Common myeloid progenitor, CD34-positive (primary cell): ENCODE measurements at regions not wholly inside any gene's neighbourhood (a gene's known extent, or its start where the extent isn't known, plus 50 kb on each side); places are given as distances from the start of the nearest gene placed in this dataset.

Experiments used
- CTCF ChIA-PET: fragments of 350-600 bp; sonication (Branson Sonifier 250); formaldehyde crosslinking; loops from one replicate; lab custom pipeline; 2021; ENCODE audit warnings: antibody characterized with exemption; lab: Charles Lee
- POLR2A ChIA-PET: fragments of 350-600 bp; sonication (Branson Sonifier 250); formaldehyde crosslinking; loops from one replicate; lab custom pipeline; 2021; ENCODE audit warnings: antibody characterized with exemption; lab: Charles Lee
- DNase-seq, 3 donors: peaks; one replicate each; pipeline versions ENCODE4 v3.0.0 to v3.0.0-alpha.2; 2013
- H3K27ac ChIP-seq, 2 experiments: 1 replicate in 1 of 2; 2 replicates in 1 of 2; pipeline ENCODE4 v1.7.0; 2013; ENCODE audit warnings: inconsistent platforms in 2 of 2, low read length in 2 of 2, mild to moderate bottlenecking in 2 of 2, low read depth in 1 of 2, moderate library complexity in 1 of 2; ENCODE audit not compliant: severe bottlenecking in 2 of 2, insufficient read depth in 1 of 2, poor library complexity in 1 of 2
- H3K27me3 ChIP-seq, 5 experiments: replicated peaks in 2 of 5; 1 replicate in 3 of 5; 2 replicates in 2 of 5; pipeline versions ENCODE4 v1.6.1 to v1.7.0; 2013; ENCODE audit warnings: low read length in 4 of 5, mild to moderate bottlenecking in 2 of 5, moderate library complexity in 2 of 5, inconsistent platforms in 1 of 5; ENCODE audit not compliant: insufficient read depth in 5 of 5, control insufficient read depth in 4 of 5
- H3K36me3 ChIP-seq, 4 experiments: 1 replicate in 2 of 4; 2 replicates in 2 of 4; pipeline versions ENCODE4 v1.6.1 to v1.7.0; 2013; ENCODE audit warnings: low read length in 3 of 4, control low read depth in 1 of 4, mild to moderate bottlenecking in 1 of 4; ENCODE audit not compliant: control insufficient read depth in 4 of 4, insufficient read depth in 4 of 4
- H3K4me1 ChIP-seq, 4 experiments: 1 replicate in 3 of 4; 2 replicates in 1 of 4; pipeline versions ENCODE4 v1.6.1 to v1.7.1; 2013; ENCODE audit warnings: low read length in 3 of 4, mild to moderate bottlenecking in 3 of 4, control low read depth in 1 of 4, inconsistent platforms in 1 of 4, moderate library complexity in 1 of 4; ENCODE audit not compliant: control insufficient read depth in 4 of 4, insufficient read depth in 4 of 4; ENCODE audit errors: control extremely low read depth in 1 of 4
- H3K4me3 ChIP-seq, 7 experiments: 1 replicate in 4 of 7; 2 replicates in 3 of 7; pipeline versions ENCODE4 v1.5.1 to v1.7.0; 2013; ENCODE audit warnings: mild to moderate bottlenecking in 7 of 7, low read length in 6 of 7, moderate library complexity in 6 of 7, inconsistent platforms in 2 of 7, low read depth in 2 of 7, control low read depth in 1 of 7; ENCODE audit not compliant: insufficient read depth in 4 of 7, control insufficient read depth in 1 of 7; ENCODE audit errors: extremely low read depth in 1 of 7
- H3K9me3 ChIP-seq, 5 experiments: 1 replicate in 4 of 5; 2 replicates in 1 of 5; pipeline versions ENCODE4 v1.6.1 to v1.7.1; 2013; ENCODE audit warnings: low read length in 4 of 5, mild to moderate bottlenecking in 2 of 5, inconsistent platforms in 1 of 5, low read depth in 1 of 5, moderate library complexity in 1 of 5; ENCODE audit not compliant: control insufficient read depth in 4 of 5, insufficient read depth in 2 of 5; ENCODE audit errors: control extremely low read depth in 1 of 5
- WGBS: methylation state at CpG from one replicate; pipeline ENCODE4 v1.1.5; 2013; ENCODE audit not compliant: insufficient coverage; 5-methylcytosine and 5-hydroxymethylcytosine counted together

DNA sequence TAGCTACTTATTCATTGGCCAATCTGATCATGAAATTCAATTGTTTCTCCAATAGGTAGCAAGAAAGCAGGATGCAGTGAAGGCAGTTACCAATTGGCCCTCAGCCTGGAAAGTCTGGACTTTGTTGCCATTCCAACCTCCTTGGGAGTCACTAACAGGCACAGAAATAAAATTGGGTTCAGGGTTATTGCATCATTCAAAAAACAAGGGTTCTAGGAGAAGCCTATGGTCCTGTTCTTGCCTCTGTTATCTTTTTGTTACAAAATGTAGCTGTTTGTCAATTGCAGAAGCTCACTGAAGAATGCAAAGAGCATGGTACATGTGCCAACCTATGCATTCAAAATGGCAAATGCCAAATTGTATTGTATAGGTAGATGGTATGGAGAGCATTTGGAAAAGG, 51.0 kb upstream of the CCNG1 start:
- no peaks in the 10 kb centered on the region for H3K27me3 ChIP-seq
- H3K27ac ChIP-seq, result no peak overlapping the region
- no peaks in the 10 kb centered on the region for H3K4me1 ChIP-seq
- CTCF ChIA-PET, result interaction anchor here (0.7 kb wide), 1 partner anchor 244 kb away, joined by 3 read pairs; no protein-coding TSS in a partner anchor
- POLR2A ChIA-PET, result no interaction called here
- H3K36me3 ChIP-seq, result no peaks in the 10 kb centered on the region
- peaks cover 0 to 3% (median 0%) of the 10 kb centered on the region in 5 experiments for H3K9me3 ChIP-seq
- H3K4me3 ChIP-seq, result no peak overlapping the region
- DNase-seq, result no peak

DNA sequence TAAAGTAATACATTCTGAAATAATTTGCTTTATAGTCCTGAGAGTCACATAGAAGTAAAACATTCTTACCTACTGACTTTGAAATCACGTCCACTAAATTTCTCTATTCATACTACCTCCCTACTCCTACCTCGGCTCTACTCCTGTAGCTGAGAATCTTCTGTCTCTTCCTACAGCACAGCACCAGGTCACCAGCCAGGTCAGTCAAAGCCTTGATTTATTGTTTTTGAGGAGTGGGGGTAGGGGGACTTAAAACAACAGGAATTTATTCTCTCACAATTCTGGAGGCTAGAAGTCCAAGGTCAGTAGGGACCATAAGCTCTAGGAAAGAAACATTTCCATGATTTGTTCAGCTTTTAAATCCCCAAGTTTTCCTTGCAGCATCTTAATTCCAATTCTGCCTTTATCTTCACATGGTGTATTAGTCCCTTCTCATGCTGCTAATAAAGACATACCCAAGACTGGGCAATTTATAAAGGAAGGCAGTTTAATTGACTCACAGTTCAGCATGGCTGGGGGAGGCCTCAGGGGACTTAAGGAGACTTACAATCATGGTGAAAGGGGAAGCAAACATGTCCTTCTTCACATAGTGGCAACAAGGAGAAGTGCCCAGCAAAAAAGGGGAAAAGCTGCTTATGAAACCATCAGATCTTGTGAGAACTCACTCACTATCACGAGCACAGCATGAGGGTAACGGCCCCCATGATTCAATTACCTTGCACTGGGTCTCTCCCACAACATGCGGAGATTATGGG, 49.6 kb upstream of the CCNG1 start:
- H3K9me3 ChIP-seq, result peaks cover 0 to 3% (median 0%) of the 10 kb centered on the region in 5 experiments

More for the DNA sequence above, 49.6 kb upstream of the CCNG1 start:
- Histone ChIP-seq H3K4me1 (no peaks in the 10 kb centered on the region), H3K27me3 (no peaks in the 10 kb centered on the region), H3K36me3 (no peaks in the 10 kb centered on the region), H3K27ac (no peak overlapping the region), H3K4me3 (no peak overlapping the region)
- POLR2A ChIA-PET, result no interaction called here
- CTCF ChIA-PET, result no interaction called here
- no CpG with 5 or more reads among the region's 5 CpGs for WGBS
- DNase-seq, result no peak
